OCI-LY1 (cell line): ENCODE measurements at regions not wholly inside any gene's neighbourhood (a gene's known extent, or its start where the extent isn't known, plus 50 kb on each side); places are given as distances from the start of the nearest gene placed in this dataset.

Source experiments
- H2AFZ ChIP-seq: fragments of 200-600 bp; sonication (generic), shearing (Covaris generic); 2 replicates; pipeline ENCODE4 v1.6.0; 2014; ENCODE audit warnings: antibody characterized with exemption, mild to moderate bottlenecking, low read length
- H3F3A ChIP-seq: fragments of 200-600 bp; sonication (generic), shearing (Covaris generic); 2 replicates; pipeline ENCODE4 v1.6.0; 2014; ENCODE audit warnings: mild to moderate bottlenecking, antibody characterized with exemption, low read length, moderate library complexity; ENCODE audit not compliant: insufficient read depth
- H3K27ac ChIP-seq: fragments of 200-600 bp; sonication (generic); 2 replicates; pipeline ENCODE4 v1.5.1; 2014; ENCODE audit warnings: low read length, mixed run types, mild to moderate bottlenecking, low read depth; ENCODE audit not compliant: poor library complexity, severe bottlenecking
- H3K27me3 ChIP-seq: fragments of 200-600 bp; sonication (generic); 2 replicates; pipeline ENCODE4 v1.6.0; 2014; ENCODE audit warnings: antibody characterized with exemption, mild to moderate bottlenecking, low read length, moderate library complexity; ENCODE audit not compliant: insufficient read depth
- H3K36me3 ChIP-seq: fragments of 200-600 bp; sonication (generic); 2 replicates; pipeline ENCODE4 v1.6.1; 2014; ENCODE audit warnings: mild to moderate bottlenecking, antibody characterized with exemption, low read length, moderate library complexity, mixed read lengths; ENCODE audit not compliant: insufficient read depth
- H3K4me1 ChIP-seq: fragments of 200-600 bp; sonication (generic); 2 replicates; pipeline ENCODE4 v1.5.1; 2014; ENCODE audit warnings: mild to moderate bottlenecking, low read length, moderate library complexity; ENCODE audit not compliant: insufficient read depth, severe bottlenecking
- H3K4me2 ChIP-seq: fragments of 200-600 bp; sonication (generic), shearing (Covaris generic); 2 replicates; pipeline ENCODE4 v1.6.1; 2014; ENCODE audit warnings: low read length
- H3K4me3 ChIP-seq: fragments of 200-600 bp; sonication (generic); 2 replicates; pipeline ENCODE4 v1.5.1; 2014; ENCODE audit warnings: low read length, low read depth, mild to moderate bottlenecking, mixed read lengths; ENCODE audit not compliant: poor library complexity, severe bottlenecking
- H3K79me2 ChIP-seq: fragments of 200-600 bp; shearing (Covaris generic); 2 replicates; pipeline ENCODE4 v1.6.1; 2016; ENCODE audit warnings: mixed run types, low read length, mixed read lengths; ENCODE audit not compliant: insufficient read depth
- H3K9ac ChIP-seq: fragments of 200-600 bp; sonication (generic), shearing (Covaris generic); 2 replicates; pipeline ENCODE4 v1.6.1; 2014; ENCODE audit warnings: mild to moderate bottlenecking, low read length, mixed read lengths
- H3K9me2 ChIP-seq: fragments of 200-600 bp; sonication (generic), shearing (Covaris generic); 2 replicates; pipeline ENCODE4 v1.6.1; 2014; ENCODE audit warnings: low read depth, mild to moderate bottlenecking, low read length, mixed read lengths
- H3K9me3 ChIP-seq: fragments of 200-600 bp; shearing (Covaris generic); 2 replicates; pipeline ENCODE4 v1.6.1; 2014; ENCODE audit warnings: low read length, mixed read lengths
- H4K20me1 ChIP-seq: fragments of 200-600 bp; sonication (generic), shearing (Covaris generic); 2 replicates; pipeline ENCODE4 v1.6.0; 2016; ENCODE audit warnings: mild to moderate bottlenecking, low read length; ENCODE audit not compliant: insufficient read depth
- CTCF ChIP-seq: fragments of 200-600 bp; sonication (generic), shearing (Covaris generic); IDR thresholded peaks from 2 replicates; pipeline ENCODE4 v1.5.1; 2017; ENCODE audit warnings: mild to moderate bottlenecking, antibody characterized with exemption, low read length, moderate library complexity, mixed read lengths
- EZH2 ChIP-seq: fragments of 200-600 bp; sonication (generic), shearing (Covaris generic); IDR thresholded peaks from 2 replicates; pipeline ENCODE4 v1.8.0; 2017; ENCODE audit warnings: borderline replicate concordance, mixed run types, mild to moderate bottlenecking, antibody characterized with exemption, low read length, moderate library complexity, mixed read lengths

DNA sequence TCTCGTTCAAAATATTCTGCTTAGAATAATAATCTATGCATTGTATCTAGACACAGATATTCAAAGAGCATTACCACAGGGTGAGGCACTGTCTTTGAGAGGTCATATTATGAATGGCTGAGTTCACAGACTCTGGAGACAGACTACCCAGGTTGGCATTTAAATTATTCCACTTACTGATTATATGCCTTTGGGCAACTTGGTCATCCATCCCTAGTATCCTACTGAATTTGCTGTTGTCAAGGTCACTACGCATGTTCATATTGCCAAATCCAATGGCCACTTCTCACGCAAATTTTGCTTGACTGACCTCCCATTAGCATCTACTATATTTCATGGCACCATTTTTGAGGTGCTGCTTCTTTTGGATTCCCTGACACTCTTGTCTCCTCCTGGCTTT, 498.6 kb upstream of the TLE4 start:
- Histone ChIP-seq H3K27me3 (no peaks in the 10 kb centered on the region), H2AFZ (no peak overlapping the region), H3K9me2 (no peaks in the 10 kb centered on the region), H3K4me3 (no peak overlapping the region), H3K9ac (no peak overlapping the region), H3K4me1 (no peaks in the 10 kb centered on the region), H3K27ac (no peak overlapping the region), H3F3A (no peaks in the 10 kb centered on the region), H3K9me3 (no peaks in the 10 kb centered on the region), H3K36me3 (no peaks in the 10 kb centered on the region), H4K20me1 (no peaks in the 10 kb centered on the region), H3K4me2 (no peak overlapping the region), H3K79me2 (no peaks in the 10 kb centered on the region)
- TF ChIP-seq EZH2, result no peak
- no peak for TF ChIP-seq CTCF

- no peaks in the 10 kb centered on the region for H3K4me1 ChIP-seq
- no peaks in the 10 kb centered on the region for H3K36me3 ChIP-seq
- H3K79me2 ChIP-seq, result no peaks in the 10 kb centered on the region
- no peaks in the 10 kb centered on the region for H3K9me2 ChIP-seq
- H3F3A ChIP-seq, result no peaks in the 10 kb centered on the region
- H3K9me3 ChIP-seq, result no peaks in the 10 kb centered on the region
- no peak overlapping the region for H3K9ac ChIP-seq
- H2AFZ ChIP-seq, result no peak overlapping the region
- H4K20me1 ChIP-seq, result no peaks in the 10 kb centered on the region
- no peaks in the 10 kb centered on the region for H3K27me3 ChIP-seq
- TF ChIP-seq CTCF (no peak), EZH2 (no peak)
- H3K4me3 ChIP-seq, result no peak overlapping the region
- H3K4me2 ChIP-seq, result no peak overlapping the region
- no peak overlapping the region for H3K27ac ChIP-seq
Measured at GRCh38 chr9:79080536-79080935, 491.2 kb upstream of the TLE4 start.

DNA sequence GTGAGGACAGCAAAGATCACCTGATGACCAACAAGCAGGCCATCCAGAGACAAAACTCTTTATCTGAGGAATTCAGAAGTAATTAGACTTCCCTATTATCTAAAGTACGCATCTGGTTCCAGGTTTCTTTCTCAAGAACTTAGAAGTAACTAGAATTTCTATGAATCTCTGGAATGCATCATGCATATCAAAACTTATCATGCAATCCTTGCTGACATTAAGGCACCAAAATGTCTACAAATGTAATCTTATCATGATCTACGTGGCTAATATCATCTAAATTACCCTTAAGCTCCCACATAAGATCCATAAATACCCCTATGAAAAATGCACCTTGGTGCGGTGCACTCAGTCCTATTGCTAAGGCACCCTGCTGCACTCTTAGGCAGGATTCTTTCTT, 488.1 kb upstream of the TLE4 start:
- Histone ChIP-seq H4K20me1 (no peaks in the 10 kb centered on the region), H3K36me3 (no peaks in the 10 kb centered on the region)
- TF ChIP-seq CTCF, result no peak
- no peak for TF ChIP-seq EZH2

More for the DNA sequence above, 488.1 kb upstream of the TLE4 start:
- H3K9ac ChIP-seq, result no peak overlapping the region
- no peaks in the 10 kb centered on the region for H3F3A ChIP-seq
- H3K27me3 ChIP-seq, result no peaks in the 10 kb centered on the region
- H2AFZ ChIP-seq, result no peak overlapping the region
- H3K79me2 ChIP-seq, result no peaks in the 10 kb centered on the region
- no peaks in the 10 kb centered on the region for H3K4me1 ChIP-seq
- H3K4me3 ChIP-seq, result no peak overlapping the region
- H3K9me2 ChIP-seq, result no peaks in the 10 kb centered on the region
- H3K27ac ChIP-seq, result no peak overlapping the region
- no peak overlapping the region for H3K4me2 ChIP-seq
- H3K9me3 ChIP-seq, result no peaks in the 10 kb centered on the region
